ENCODE measurements at regions not wholly inside any gene's neighbourhood (a gene's known extent, or its start where the extent isn't known, plus 50 kb on each side); places are given as distances from the start of the nearest gene placed in this dataset.

DNA sequence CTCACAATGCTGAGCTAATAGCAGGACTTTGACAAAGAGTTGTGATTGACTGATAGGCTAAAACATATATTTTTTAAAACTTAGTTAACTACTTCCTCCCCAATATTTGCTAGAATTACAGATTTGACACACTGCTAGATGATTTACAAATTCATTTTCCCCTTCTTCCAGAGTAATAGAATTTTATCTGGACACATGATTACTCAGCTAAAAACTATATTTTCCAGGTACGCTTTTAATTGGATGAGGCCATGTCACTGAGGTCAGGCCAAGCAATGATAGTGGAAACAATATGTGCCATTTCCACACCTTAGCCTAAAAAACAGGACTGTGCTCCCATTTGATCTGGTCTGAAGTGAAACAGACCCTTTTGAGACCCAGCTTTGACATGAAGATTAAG is 193.3 kb upstream of the PGRMC2 start:
- WGBS, result 97% methylated on average over 1 of the region's 1 CpG
- Histone ChIP-seq H3K4me1 (peaks cover 7% of the 10 kb centered on the region), H3K4me3 (no peak overlapping the region), H3K27me3 (no peaks in the 10 kb centered on the region), H3K9me3 (no peaks in the 10 kb centered on the region), H3K27ac (no peak overlapping the region), H3K36me3 (no peaks in the 10 kb centered on the region)
- TF ChIP-seq, protein P1, sequence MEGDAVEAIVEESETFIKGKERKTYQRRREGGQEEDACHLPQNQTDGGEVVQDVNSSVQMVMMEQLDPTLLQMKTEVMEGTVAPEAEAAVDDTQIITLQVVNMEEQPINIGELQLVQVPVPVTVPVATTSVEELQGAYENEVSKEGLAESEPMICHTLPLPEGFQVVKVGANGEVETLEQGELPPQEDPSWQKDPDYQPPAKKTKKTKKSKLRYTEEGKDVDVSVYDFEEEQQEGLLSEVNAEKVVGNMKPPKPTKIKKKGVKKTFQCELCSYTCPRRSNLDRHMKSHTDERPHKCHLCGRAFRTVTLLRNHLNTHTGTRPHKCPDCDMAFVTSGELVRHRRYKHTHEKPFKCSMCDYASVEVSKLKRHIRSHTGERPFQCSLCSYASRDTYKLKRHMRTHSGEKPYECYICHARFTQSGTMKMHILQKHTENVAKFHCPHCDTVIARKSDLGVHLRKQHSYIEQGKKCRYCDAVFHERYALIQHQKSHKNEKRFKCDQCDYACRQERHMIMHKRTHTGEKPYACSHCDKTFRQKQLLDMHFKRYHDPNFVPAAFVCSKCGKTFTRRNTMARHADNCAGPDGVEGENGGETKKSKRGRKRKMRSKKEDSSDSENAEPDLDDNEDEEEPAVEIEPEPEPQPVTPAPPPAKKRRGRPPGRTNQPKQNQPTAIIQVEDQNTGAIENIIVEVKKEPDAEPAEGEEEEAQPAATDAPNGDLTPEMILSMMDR (IDR thresholded peaks at IDR 0.05), result no peak
- TF ChIP-seq POLR2AphosphoS5 (IDR thresholded peaks at IDR 0.05), result no peak
- TF ChIP-seq EP300 (IDR thresholded peaks at IDR 0.05), result no peak
- TF ChIP-seq POLR2A (IDR thresholded peaks at IDR 0.05), result no peak
- no peak for DNase-seq (ENCODE audit: low spot score in 2 of 2)

DNA sequence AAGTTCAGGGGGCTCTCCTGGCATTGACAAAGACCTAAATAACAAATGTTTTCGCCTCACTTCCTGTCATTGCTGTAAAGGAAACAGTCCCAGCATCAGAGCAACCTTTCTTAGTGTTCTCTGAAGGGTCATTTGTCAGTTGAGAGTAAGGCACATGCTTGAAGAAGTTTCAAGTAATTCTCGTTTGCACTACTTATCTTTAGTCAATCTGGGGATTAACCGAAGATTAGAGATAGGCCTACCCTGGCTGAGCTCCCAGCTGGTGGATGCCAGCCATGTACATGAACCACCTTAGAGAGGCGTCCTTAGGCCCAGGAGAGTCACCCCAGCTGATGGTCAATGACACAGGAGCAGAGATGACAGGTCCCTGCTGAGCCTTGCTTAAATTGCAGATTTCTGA is 189.9 kb upstream of the PGRMC2 start:
- Histone ChIP-seq H3K27me3 (no peaks in the 10 kb centered on the region), H3K27ac (no peak overlapping the region), H3K36me3 (no peaks in the 10 kb centered on the region), H3K9me3 (no peaks in the 10 kb centered on the region), H3K4me3 (no peak overlapping the region), H3K4me1 (no peaks in the 10 kb centered on the region)
- TF ChIP-seq, protein P1 (IDR thresholded peaks at IDR 0.05), result no peak
- TF ChIP-seq POLR2AphosphoS5 (IDR thresholded peaks at IDR 0.05) (no peak), EP300 (IDR thresholded peaks at IDR 0.05) (no peak), POLR2A (IDR thresholded peaks at IDR 0.05) (no peak)
- WGBS, result 54% methylated on average over 4 of the region's 4 CpGs
- DNase-seq (ENCODE audit: low spot score in 2 of 2), result no peak

GRCh38 chr4:128475597-128475996 is 188.0 kb upstream of the PGRMC2 start:
- Histone ChIP-seq H3K4me3 (no peak overlapping the region), H3K36me3 (no peaks in the 10 kb centered on the region), H3K27me3 (no peaks in the 10 kb centered on the region), H3K27ac (no peak overlapping the region), H3K9me3 (no peaks in the 10 kb centered on the region), H3K4me1 (no peaks in the 10 kb centered on the region)
- 92% methylated on average over 1 of the region's 1 CpG for WGBS
- DNase-seq (ENCODE audit: low spot score in 2 of 2), result no peak
- TF ChIP-seq EP300 (IDR thresholded peaks at IDR 0.05), result no peak
- no peak for TF ChIP-seq POLR2AphosphoS5 (IDR thresholded peaks at IDR 0.05)
- no peak for TF ChIP-seq POLR2A (IDR thresholded peaks at IDR 0.05)
- TF ChIP-seq, protein P1 (IDR thresholded peaks at IDR 0.05), result no peak

GRCh38 chr4:128471576-128471975 is 184.0 kb upstream of the PGRMC2 start:
- Histone ChIP-seq H3K9me3 (no peaks in the 10 kb centered on the region), H3K27ac (no peak overlapping the region), H3K27me3 (no peaks in the 10 kb centered on the region), H3K36me3 (no peaks in the 10 kb centered on the region), H3K4me1 (peaks cover 20% of the 10 kb centered on the region), H3K4me3 (no peak overlapping the region)
- no peak for DNase-seq (ENCODE audit: low spot score in 2 of 2)
- TF ChIP-seq POLR2A (IDR thresholded peaks at IDR 0.05) (no peak), EP300 (IDR thresholded peaks at IDR 0.05) (no peak), POLR2AphosphoS5 (IDR thresholded peaks at IDR 0.05) (no peak)
- TF ChIP-seq, protein P1 (IDR thresholded peaks at IDR 0.05), result no peak
- 100% methylated on average over 2 of the region's 2 CpGs for WGBS

GRCh38 chr4:128470492-128471053 is 183.0 kb upstream of the PGRMC2 start:
- Histone ChIP-seq H3K4me1 (peaks cover 20% of the 10 kb centered on the region), H3K27ac (no peak overlapping the region), H3K36me3 (no peaks in the 10 kb centered on the region), H3K4me3 (no peak overlapping the region), H3K9me3 (no peaks in the 10 kb centered on the region), H3K27me3 (no peaks in the 10 kb centered on the region)
- DNase-seq (ENCODE audit: low spot score in 2 of 2), result no peak
- TF ChIP-seq, protein P1 (IDR thresholded peaks at IDR 0.05), result no peak
- TF ChIP-seq POLR2AphosphoS5 (IDR thresholded peaks at IDR 0.05) (no peak), EP300 (IDR thresholded peaks at IDR 0.05) (no peak), POLR2A (IDR thresholded peaks at IDR 0.05) (no peak)
- 84% methylated on average over 5 of the region's 5 CpGs for WGBS

All from suprapubic skin (tissue), 4 donors.